ENCODE measurements at regions not wholly inside any gene's neighbourhood (a gene's known extent, or its start where the extent isn't known, plus 50 kb on each side); places are given as distances from the start of the nearest gene placed in this dataset.

- ATAC-seq (ENCODE audit: insufficient number of reproducible peaks, low FRiP score, low read depth): no peak
- H3K36me3 ChIP-seq: no peaks in the 10 kb centered on the region
- no peak overlapping the region for H3K4me3 ChIP-seq
- no peaks in the 10 kb centered on the region for H3K9me3 ChIP-seq
- no peak for DNase-seq (ENCODE audit: low spot score)
- H3K27me3 ChIP-seq (replicated peaks; ENCODE audit: insufficient read depth): no peaks in the 10 kb centered on the region
- H3K4me1 ChIP-seq (ENCODE audit: control insufficient read depth in 1 of 2, low read depth in 2 of 2): no peaks in the 10 kb centered on the region
- TF ChIP-seq CTCF (IDR thresholded peaks at IDR 0.05): no peak
- H3K27ac ChIP-seq: no peak overlapping the region
Measured at GRCh38 chr4:138509346-138509745, 267.2 kb upstream of the SLC7A11 start.

- ATAC-seq (ENCODE audit: insufficient number of reproducible peaks, low FRiP score, low read depth) (no peak), DNase-seq (ENCODE audit: low spot score) (no peak)
- Histone ChIP-seq H3K27ac (no peak overlapping the region), H3K36me3 (no peaks in the 10 kb centered on the region), H3K4me1 (ENCODE audit: control insufficient read depth in 1 of 2, low read depth in 2 of 2) (no peaks in the 10 kb centered on the region), H3K9me3 (no peaks in the 10 kb centered on the region), H3K4me3 (no peak overlapping the region), H3K27me3 (replicated peaks; ENCODE audit: insufficient read depth) (no peaks in the 10 kb centered on the region)
- no peak for TF ChIP-seq CTCF (IDR thresholded peaks at IDR 0.05)
Measured at GRCh38 chr4:138507522-138507921, 265.4 kb upstream of the SLC7A11 start.

- Histone ChIP-seq H3K27me3 (replicated peaks; ENCODE audit: insufficient read depth) (no peaks in the 10 kb centered on the region), H3K27ac (no peak overlapping the region), H3K36me3 (no peaks in the 10 kb centered on the region), H3K4me3 (no peak overlapping the region), H3K9me3 (peaks cover 12% of the 10 kb centered on the region), H3K4me1 (ENCODE audit: control insufficient read depth in 1 of 2, low read depth in 2 of 2) (no peaks in the 10 kb centered on the region)
- no peak for TF ChIP-seq CTCF (IDR thresholded peaks at IDR 0.05)
- ATAC-seq (ENCODE audit: insufficient number of reproducible peaks, low FRiP score, low read depth) (no peak), DNase-seq (ENCODE audit: low spot score) (no peak)
Measured at GRCh38 chr4:138501614-138502013, 259.5 kb upstream of the SLC7A11 start.

- Histone ChIP-seq H3K4me3 (no peak overlapping the region), H3K9me3 (peaks cover 12% of the 10 kb centered on the region), H3K27me3 (replicated peaks; ENCODE audit: insufficient read depth) (no peaks in the 10 kb centered on the region), H3K36me3 (no peaks in the 10 kb centered on the region), H3K4me1 (ENCODE audit: control insufficient read depth in 1 of 2, low read depth in 2 of 2) (no peaks in the 10 kb centered on the region), H3K27ac (no peak overlapping the region)
- DNase-seq (ENCODE audit: low spot score) (no peak), ATAC-seq (ENCODE audit: insufficient number of reproducible peaks, low FRiP score, low read depth) (no peak)
- no peak for TF ChIP-seq CTCF (IDR thresholded peaks at IDR 0.05)
Measured at GRCh38 chr4:138500869-138501268, 258.7 kb upstream of the SLC7A11 start.

- H3K4me3 ChIP-seq: no peak overlapping the region
- no peaks in the 10 kb centered on the region for H3K27me3 ChIP-seq (replicated peaks; ENCODE audit: insufficient read depth)
- TF ChIP-seq CTCF (IDR thresholded peaks at IDR 0.05): no peak
- H3K27ac ChIP-seq: no peak overlapping the region
- H3K36me3 ChIP-seq: no peaks in the 10 kb centered on the region
- no peaks in the 10 kb centered on the region for H3K4me1 ChIP-seq (ENCODE audit: control insufficient read depth in 1 of 2, low read depth in 2 of 2)
- DNase-seq (ENCODE audit: low spot score): no peak
- ATAC-seq (ENCODE audit: insufficient number of reproducible peaks, low FRiP score, low read depth): no peak
- peaks cover 12% of the 10 kb centered on the region for H3K9me3 ChIP-seq
Measured at GRCh38 chr4:138499627-138500026, 257.5 kb upstream of the SLC7A11 start.
